NT2/D1 (cell line): ENCODE measurements at regions not wholly inside any gene's neighbourhood (a gene's known extent, or its start where the extent isn't known, plus 50 kb on each side); places are given as distances from the start of the nearest gene placed in this dataset.
"Not testable (repeated sequence)": the region's sequence is repeated elsewhere in the genome, so short reads cannot be mapped to it uniquely, and the experiment has no call there.

ENCODE experiments used
- SUZ12 ChIP-seq: IDR thresholded peaks from 2 replicates; pipeline ENCODE4 v1.6.1; 2011; ENCODE audit not compliant: insufficient read length, insufficient read depth; ENCODE audit errors: extremely low read depth
- YY1 ChIP-seq: IDR thresholded peaks from 2 replicates; pipeline ENCODE4 v1.6.1; 2011; ENCODE audit not compliant: insufficient read length, insufficient read depth

DNA sequence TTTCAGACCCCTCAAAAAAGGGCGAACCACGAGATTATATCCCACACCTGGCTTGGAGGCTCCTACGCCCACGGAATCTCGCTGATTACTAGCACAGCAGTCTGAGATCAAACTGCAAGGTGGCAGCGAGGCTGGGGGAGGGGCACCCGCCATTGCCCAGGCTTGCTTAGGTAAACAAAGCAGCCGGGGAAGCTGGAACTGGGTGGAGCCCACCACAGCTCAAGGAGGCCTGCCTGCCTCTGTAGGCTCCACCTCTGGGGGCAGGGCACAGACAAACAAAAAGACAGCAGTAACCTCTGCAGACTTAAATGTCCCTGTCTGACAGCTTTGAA, 1136.6 kb downstream of the FSCB start:
- TF ChIP-seq SUZ12, YY1: not testable (repeated sequence)
